ENCODE measurements at regions not wholly inside any gene's neighbourhood (a gene's known extent, or its start where the extent isn't known, plus 50 kb on each side); places are given as distances from the start of the nearest gene placed in this dataset.

- TF ChIP-seq, protein P1, sequence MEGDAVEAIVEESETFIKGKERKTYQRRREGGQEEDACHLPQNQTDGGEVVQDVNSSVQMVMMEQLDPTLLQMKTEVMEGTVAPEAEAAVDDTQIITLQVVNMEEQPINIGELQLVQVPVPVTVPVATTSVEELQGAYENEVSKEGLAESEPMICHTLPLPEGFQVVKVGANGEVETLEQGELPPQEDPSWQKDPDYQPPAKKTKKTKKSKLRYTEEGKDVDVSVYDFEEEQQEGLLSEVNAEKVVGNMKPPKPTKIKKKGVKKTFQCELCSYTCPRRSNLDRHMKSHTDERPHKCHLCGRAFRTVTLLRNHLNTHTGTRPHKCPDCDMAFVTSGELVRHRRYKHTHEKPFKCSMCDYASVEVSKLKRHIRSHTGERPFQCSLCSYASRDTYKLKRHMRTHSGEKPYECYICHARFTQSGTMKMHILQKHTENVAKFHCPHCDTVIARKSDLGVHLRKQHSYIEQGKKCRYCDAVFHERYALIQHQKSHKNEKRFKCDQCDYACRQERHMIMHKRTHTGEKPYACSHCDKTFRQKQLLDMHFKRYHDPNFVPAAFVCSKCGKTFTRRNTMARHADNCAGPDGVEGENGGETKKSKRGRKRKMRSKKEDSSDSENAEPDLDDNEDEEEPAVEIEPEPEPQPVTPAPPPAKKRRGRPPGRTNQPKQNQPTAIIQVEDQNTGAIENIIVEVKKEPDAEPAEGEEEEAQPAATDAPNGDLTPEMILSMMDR (IDR thresholded peaks at IDR 0.05): no peak
- Mint-ChIP-seq H3K27me3 (no peaks in the 10 kb centered on the region), H3K9me3 (peaks cover 18% of the 10 kb centered on the region), H3K4me1 (no peaks in the 10 kb centered on the region), H3K27ac (no peak overlapping the region), H3K4me3 (no peak overlapping the region), H3K36me3 (ENCODE audit: low read depth) (no peaks in the 10 kb centered on the region)
- POLR2A ChIA-PET: no interaction called here
- ATAC-seq (ENCODE audit: low read depth): no peak
- no peak for DNase-seq
- CTCF ChIA-PET: no interaction called here
- intact Hi-C loops (cut with micrococcal nuclease): no loop called here
These were observed 115.2 kb downstream of the INHBB start for GRCh38 chr2:120461092-120461491.

GRCh38 chr2:120461546-120462537 lies 115.9 kb downstream of the INHBB start:
- ChIA-PET CTCF (no interaction called here), POLR2A (no interaction called here)
- Mint-ChIP-seq H3K36me3 (ENCODE audit: low read depth) (no peaks in the 10 kb centered on the region), H3K27me3 (no peaks in the 10 kb centered on the region), H3K9me3 (peaks cover 18% of the 10 kb centered on the region), H3K4me1 (no peaks in the 10 kb centered on the region), H3K27ac (no peak overlapping the region), H3K4me3 (no peak overlapping the region)
- ATAC-seq (ENCODE audit: low read depth) (no peak), DNase-seq (no peak)
- TF ChIP-seq, protein P1 (IDR thresholded peaks at IDR 0.05): no peak
- intact Hi-C loops (cut with micrococcal nuclease): no loop called here

DNA sequence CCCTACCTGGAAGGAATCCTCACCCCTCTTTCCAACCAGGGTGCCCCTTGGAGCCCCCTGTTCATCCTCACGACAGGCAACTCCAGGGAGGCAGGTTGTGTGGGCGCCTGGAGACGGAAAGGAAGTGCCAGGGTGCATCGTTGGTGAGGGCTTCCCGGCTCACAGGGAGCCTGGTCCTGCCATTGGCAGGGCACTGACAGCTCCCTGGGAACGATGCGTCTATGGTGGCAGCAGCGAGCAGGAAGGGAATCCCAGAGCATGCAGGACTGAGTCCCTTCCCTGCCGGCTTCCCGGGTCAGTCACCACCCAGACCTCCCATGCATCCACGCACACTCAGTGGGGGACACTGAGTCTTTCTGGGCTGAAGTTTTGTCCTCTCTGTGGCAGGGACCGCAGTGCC lies 117.6 kb downstream of the INHBB start:
- intact Hi-C loops (cut with micrococcal nuclease): no loop called here
- H3K4me1 Mint-ChIP-seq: no peaks in the 10 kb centered on the region
- TF ChIP-seq, protein P1 (IDR thresholded peaks at IDR 0.05): no peak
- H3K4me3 Mint-ChIP-seq: no peak overlapping the region
- no peaks in the 10 kb centered on the region for H3K36me3 Mint-ChIP-seq (ENCODE audit: low read depth)
- H3K27ac Mint-ChIP-seq: no peak overlapping the region
- peaks cover 2% of the 10 kb centered on the region for H3K27me3 Mint-ChIP-seq
- no peak for DNase-seq
- CTCF ChIA-PET: no interaction called here
- no peak for ATAC-seq (ENCODE audit: low read depth)
- peaks cover 6% of the 10 kb centered on the region for H3K9me3 Mint-ChIP-seq
- POLR2A ChIA-PET: no interaction called here

GRCh38 chr2:120463996-120464395 lies 118.1 kb downstream of the INHBB start:
- H3K27me3 Mint-ChIP-seq: peaks cover 2% of the 10 kb centered on the region
- ATAC-seq (ENCODE audit: low read depth) (no peak), DNase-seq (no peak)
- H3K36me3 Mint-ChIP-seq (ENCODE audit: low read depth): no peaks in the 10 kb centered on the region
- H3K27ac Mint-ChIP-seq: no peak overlapping the region
- CTCF ChIA-PET: no interaction called here
- H3K4me1 Mint-ChIP-seq: no peaks in the 10 kb centered on the region
- H3K9me3 Mint-ChIP-seq: peaks cover 5% of the 10 kb centered on the region
- TF ChIP-seq, protein P1 (IDR thresholded peaks at IDR 0.05): no peak
- intact Hi-C loops (cut with micrococcal nuclease): no loop called here
- no peak overlapping the region for H3K4me3 Mint-ChIP-seq
- POLR2A ChIA-PET: no interaction called here

- ATAC-seq (ENCODE audit: low read depth): no peak
- POLR2A ChIA-PET: no interaction called here
- Mint-ChIP-seq H3K27me3 (peaks cover 2% of the 10 kb centered on the region), H3K9me3 (no peaks in the 10 kb centered on the region), H3K4me3 (no peak overlapping the region), H3K36me3 (ENCODE audit: low read depth) (no peaks in the 10 kb centered on the region), H3K27ac (no peak overlapping the region), H3K4me1 (no peaks in the 10 kb centered on the region)
- intact Hi-C loops (cut with micrococcal nuclease): no loop called here
- TF ChIP-seq, protein P1 (IDR thresholded peaks at IDR 0.05): no peak
- DNase-seq: no peak
- CTCF ChIA-PET: no interaction called here
These were observed 118.6 kb downstream of the INHBB start for GRCh38 chr2:120464448-120464931.

All from activated B cell treated with CpG ODN at 0.5 μM for 24 hours (primary cell).